HG02943 (cell line): ENCODE measurements at regions not wholly inside any gene's neighbourhood (a gene's known extent, or its start where the extent isn't known, plus 50 kb on each side); places are given as distances from the start of the nearest gene placed in this dataset.

ENCODE experiments used
- ATAC-seq: cut with Tn5 transposase; IDR thresholded peaks from one replicate; pipeline ENCODE4 v1.9.1; 2021; ENCODE audit warnings: mild to moderate bottlenecking, low read depth, moderate library complexity; ENCODE audit not compliant: unreplicated experiment

- ATAC-seq, result no peak
Measured at GRCh38 chr4:128347175-128347868, 59.7 kb upstream of the PGRMC2 start.

- no peak for ATAC-seq
Measured at GRCh38 chr4:128346054-128346716, 58.6 kb upstream of the PGRMC2 start.

- ATAC-seq, result no peak
Measured at GRCh38 chr4:128345650-128346049, 58.0 kb upstream of the PGRMC2 start.

- no peak for ATAC-seq
Measured at GRCh38 chr4:128342762-128343161, 55.1 kb upstream of the PGRMC2 start.

GRCh38 chr4:128341634-128342033, 54.0 kb upstream of the PGRMC2 start:
- no peak for ATAC-seq

GRCh38 chr4:128338634-128339355, 51.2 kb upstream of the PGRMC2 start:
- no peak for ATAC-seq

GRCh38 chr4:128337863-128338262, 50.2 kb upstream of the PGRMC2 start:
- ATAC-seq, result no peak
